GM10248 (cell line): ENCODE measurements at regions not wholly inside any gene's neighbourhood (a gene's known extent, or its start where the extent isn't known, plus 50 kb on each side); places are given as distances from the start of the nearest gene placed in this dataset.

Experiments used
- CTCF ChIA-PET: fragments of 300-600 bp; sonication (Branson Sonifier 250); formaldehyde crosslinking; extraction: SDS; loops from one replicate; lab custom pipeline; 2021; ENCODE audit warnings: antibody characterized with exemption; lab: Yijun Ruan, JAX
- POLR2A ChIA-PET: fragments of 350-650 bp; sonication (Branson Sonifier 250); formaldehyde crosslinking; extraction: SDS; loops from one replicate; lab custom pipeline; 2020; ENCODE audit warnings: antibody characterized with exemption; lab: Yijun Ruan, JAX
- DNase-seq: peaks from one replicate; pipeline ENCODE4 v3.0.0; 2012; ENCODE audit errors: extremely low spot score
- CTCF ChIP-seq: IDR thresholded peaks from 2 replicates; pipeline ENCODE4 v1.5.1; 2012; ENCODE audit warnings: mild to moderate bottlenecking, low read depth; ENCODE audit errors: extremely low read depth, missing control alignments, control extremely low read depth

DNA sequence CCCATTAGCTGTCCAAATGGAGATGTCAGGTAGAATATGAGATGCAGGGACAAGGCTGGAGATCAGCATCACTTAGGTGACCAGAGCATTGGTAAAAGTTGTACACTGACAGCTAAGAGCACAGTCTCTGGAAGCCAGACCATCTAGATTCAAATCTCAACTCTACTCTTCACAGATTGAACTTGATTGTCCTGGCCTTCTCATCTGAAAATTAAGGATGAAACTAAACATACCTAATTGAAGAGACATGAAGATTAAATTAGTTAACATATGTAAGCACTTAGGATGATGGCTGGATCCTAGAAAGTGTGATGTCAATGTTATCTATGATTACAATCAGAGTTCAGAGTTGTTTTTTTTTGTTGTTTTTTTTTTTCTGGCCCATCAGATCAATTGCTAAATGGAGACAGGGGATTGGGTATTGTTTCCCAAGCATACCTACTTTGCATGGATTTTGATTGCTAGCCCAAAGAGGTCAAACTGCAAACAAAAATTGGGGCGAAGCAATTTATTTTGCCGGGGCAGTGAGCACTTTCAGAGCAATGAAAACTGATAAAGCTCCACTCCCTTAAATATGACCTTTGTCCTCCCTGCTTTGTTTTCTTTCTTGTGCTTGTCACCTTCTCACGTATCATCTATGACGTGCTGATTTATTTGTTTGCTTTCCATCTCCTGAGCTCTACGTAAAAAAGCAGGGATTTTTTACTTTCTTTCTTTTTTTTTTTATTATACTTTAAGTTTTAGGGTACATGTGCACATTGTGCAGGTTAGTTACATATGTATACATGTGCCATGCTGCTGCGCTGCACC is 217.6 kb upstream of the CPHXL start:
- no peak for DNase-seq
- TF ChIP-seq CTCF, result no peak
- POLR2A ChIA-PET, result no interaction called here
- CTCF ChIA-PET, result no interaction called here

DNA sequence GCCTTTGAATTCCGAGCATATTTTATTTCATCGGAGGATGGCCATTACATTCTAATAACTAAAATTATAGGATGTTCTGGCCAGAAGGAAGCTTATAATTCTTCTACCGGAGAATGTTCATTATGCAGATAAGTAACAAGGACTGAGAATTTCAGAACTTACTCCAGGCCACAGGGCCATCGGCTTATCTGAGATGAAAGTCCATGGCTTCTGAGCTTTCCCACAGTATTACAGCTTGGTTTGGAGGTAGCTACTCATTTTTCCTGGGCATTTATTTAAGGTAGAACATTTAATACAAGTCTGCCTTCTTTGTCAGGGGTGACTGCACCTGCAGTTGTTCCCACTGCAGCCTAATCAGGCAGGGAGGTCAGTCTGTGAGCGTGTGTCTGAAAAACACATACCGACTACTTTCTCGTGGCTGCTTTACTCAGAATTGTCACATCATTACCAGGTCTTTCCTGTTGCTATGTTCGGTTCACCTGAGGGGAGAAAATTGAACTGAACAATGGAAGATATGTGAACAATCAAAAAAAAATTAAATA is 219.7 kb upstream of the CPHXL start:
- DNase-seq, result no peak
- POLR2A ChIA-PET, result no interaction called here
- no peak for TF ChIP-seq CTCF
- CTCF ChIA-PET, result interaction anchor here (0.9 kb wide), 1 partner anchor 15 kb away, joined by 3 read pairs; no protein-coding TSS in a partner anchor

GRCh38 chr16:75947626-75948239 is 221.4 kb upstream of the CPHXL start:
- ChIA-PET POLR2A (no interaction called here), CTCF (no interaction called here)
- no peak for TF ChIP-seq CTCF

GRCh38 chr16:75948441-75948840 is 222.2 kb upstream of the CPHXL start:
- CTCF ChIA-PET, result no interaction called here
- POLR2A ChIA-PET, result no interaction called here
- DNase-seq, result no peak
- no peak for TF ChIP-seq CTCF

More at GRCh38 chr16:75947626-75948239, 221.4 kb upstream of the CPHXL start:
- no peak for DNase-seq

DNA sequence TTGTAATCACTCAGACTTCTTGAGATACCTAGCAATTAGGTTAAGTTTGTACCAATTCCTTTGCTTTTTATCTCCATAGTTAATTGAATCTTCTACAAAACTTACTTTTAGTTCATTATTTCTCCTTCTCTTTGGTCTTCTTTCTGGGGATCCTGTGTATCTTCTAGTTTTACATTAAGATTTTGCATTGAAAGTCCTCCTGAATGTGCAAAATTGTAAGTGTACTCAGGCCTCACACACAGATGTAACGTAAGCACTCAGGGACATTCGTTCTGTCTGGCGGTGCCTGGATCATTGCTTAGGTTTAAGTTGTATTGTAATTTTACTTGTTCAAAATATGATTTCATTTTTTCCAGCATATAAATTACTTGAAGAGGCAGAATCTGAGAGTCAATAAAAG is 222.6 kb upstream of the CPHXL start:
- CTCF ChIA-PET, result no interaction called here
- POLR2A ChIA-PET, result no interaction called here

More for the DNA sequence above, 222.6 kb upstream of the CPHXL start:
- DNase-seq, result no peak
- TF ChIP-seq CTCF, result no peak
